K562 (cell line): ENCODE measurements at regions not wholly inside any gene's neighbourhood (a gene's known extent, or its start where the extent isn't known, plus 50 kb on each side); places are given as distances from the start of the nearest gene placed in this dataset.

Source experiments
- ZNF23 ChIP-seq: fragments of 250-450 bp; sonication (Bioruptor Pico); IDR thresholded peaks from 2 replicates; pipeline ENCODE4 v1.4.0; 2020; ENCODE audit warnings: mild to moderate bottlenecking
- TF ChIP-seq, protein P1 (sequence below): sonication (generic); formaldehyde crosslinking; IDR thresholded peaks from 2 replicates; pipeline ENCODE4 v1.8.0; 2022; ENCODE audit warnings: mild to moderate bottlenecking, missing genetic modification reagents
- TF ChIP-seq, protein P2 (sequence below): IDR thresholded peaks from 2 replicates; pipeline ENCODE4 v1.6.1; 2011; ENCODE audit warnings: borderline replicate concordance, low read depth, mild to moderate bottlenecking, moderate library complexity, low read length; ENCODE audit not compliant: insufficient read depth, poor library complexity, severe bottlenecking
- TF ChIP-seq, protein P3 (sequence below): fragments of 450-650 bp; IDR thresholded peaks from 2 replicates; pipeline ENCODE4 v1.7.1; 2018; ENCODE audit warnings: mild to moderate bottlenecking, low read depth; ENCODE audit not compliant: partially characterized antibody

- TF ChIP-seq, protein P1, sequence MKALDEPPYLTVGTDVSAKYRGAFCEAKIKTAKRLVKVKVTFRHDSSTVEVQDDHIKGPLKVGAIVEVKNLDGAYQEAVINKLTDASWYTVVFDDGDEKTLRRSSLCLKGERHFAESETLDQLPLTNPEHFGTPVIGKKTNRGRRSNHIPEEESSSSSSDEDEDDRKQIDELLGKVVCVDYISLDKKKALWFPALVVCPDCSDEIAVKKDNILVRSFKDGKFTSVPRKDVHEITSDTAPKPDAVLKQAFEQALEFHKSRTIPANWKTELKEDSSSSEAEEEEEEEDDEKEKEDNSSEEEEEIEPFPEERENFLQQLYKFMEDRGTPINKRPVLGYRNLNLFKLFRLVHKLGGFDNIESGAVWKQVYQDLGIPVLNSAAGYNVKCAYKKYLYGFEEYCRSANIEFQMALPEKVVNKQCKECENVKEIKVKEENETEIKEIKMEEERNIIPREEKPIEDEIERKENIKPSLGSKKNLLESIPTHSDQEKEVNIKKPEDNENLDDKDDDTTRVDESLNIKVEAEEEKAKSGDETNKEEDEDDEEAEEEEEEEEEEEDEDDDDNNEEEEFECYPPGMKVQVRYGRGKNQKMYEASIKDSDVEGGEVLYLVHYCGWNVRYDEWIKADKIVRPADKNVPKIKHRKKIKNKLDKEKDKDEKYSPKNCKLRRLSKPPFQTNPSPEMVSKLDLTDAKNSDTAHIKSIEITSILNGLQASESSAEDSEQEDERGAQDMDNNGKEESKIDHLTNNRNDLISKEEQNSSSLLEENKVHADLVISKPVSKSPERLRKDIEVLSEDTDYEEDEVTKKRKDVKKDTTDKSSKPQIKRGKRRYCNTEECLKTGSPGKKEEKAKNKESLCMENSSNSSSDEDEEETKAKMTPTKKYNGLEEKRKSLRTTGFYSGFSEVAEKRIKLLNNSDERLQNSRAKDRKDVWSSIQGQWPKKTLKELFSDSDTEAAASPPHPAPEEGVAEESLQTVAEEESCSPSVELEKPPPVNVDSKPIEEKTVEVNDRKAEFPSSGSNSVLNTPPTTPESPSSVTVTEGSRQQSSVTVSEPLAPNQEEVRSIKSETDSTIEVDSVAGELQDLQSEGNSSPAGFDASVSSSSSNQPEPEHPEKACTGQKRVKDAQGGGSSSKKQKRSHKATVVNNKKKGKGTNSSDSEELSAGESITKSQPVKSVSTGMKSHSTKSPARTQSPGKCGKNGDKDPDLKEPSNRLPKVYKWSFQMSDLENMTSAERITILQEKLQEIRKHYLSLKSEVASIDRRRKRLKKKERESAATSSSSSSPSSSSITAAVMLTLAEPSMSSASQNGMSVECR (CRISPR knock-in tag) = no peak
- TF ChIP-seq, protein P2, sequence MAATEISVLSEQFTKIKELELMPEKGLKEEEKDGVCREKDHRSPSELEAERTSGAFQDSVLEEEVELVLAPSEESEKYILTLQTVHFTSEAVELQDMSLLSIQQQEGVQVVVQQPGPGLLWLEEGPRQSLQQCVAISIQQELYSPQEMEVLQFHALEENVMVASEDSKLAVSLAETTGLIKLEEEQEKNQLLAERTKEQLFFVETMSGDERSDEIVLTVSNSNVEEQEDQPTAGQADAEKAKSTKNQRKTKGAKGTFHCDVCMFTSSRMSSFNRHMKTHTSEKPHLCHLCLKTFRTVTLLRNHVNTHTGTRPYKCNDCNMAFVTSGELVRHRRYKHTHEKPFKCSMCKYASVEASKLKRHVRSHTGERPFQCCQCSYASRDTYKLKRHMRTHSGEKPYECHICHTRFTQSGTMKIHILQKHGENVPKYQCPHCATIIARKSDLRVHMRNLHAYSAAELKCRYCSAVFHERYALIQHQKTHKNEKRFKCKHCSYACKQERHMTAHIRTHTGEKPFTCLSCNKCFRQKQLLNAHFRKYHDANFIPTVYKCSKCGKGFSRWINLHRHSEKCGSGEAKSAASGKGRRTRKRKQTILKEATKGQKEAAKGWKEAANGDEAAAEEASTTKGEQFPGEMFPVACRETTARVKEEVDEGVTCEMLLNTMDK = no peak
- no peak for TF ChIP-seq ZNF23
- TF ChIP-seq, protein P3, sequence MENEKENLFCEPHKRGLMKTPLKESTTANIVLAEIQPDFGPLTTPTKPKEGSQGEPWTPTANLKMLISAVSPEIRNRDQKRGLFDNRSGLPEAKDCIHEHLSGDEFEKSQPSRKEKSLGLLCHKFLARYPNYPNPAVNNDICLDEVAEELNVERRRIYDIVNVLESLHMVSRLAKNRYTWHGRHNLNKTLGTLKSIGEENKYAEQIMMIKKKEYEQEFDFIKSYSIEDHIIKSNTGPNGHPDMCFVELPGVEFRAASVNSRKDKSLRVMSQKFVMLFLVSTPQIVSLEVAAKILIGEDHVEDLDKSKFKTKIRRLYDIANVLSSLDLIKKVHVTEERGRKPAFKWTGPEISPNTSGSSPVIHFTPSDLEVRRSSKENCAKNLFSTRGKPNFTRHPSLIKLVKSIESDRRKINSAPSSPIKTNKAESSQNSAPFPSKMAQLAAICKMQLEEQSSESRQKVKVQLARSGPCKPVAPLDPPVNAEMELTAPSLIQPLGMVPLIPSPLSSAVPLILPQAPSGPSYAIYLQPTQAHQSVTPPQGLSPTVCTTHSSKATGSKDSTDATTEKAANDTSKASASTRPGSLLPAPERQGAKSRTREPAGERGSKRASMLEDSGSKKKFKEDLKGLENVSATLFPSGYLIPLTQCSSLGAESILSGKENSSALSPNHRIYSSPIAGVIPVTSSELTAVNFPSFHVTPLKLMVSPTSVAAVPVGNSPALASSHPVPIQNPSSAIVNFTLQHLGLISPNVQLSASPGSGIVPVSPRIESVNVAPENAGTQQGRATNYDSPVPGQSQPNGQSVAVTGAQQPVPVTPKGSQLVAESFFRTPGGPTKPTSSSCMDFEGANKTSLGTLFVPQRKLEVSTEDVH = no peak
Measured at GRCh38 chr11:24421766-24422165, 75.1 kb upstream of the LUZP2 start (continued).
